Loucy (cell line): ENCODE measurements at regions not wholly inside any gene's neighbourhood (a gene's known extent, or its start where the extent isn't known, plus 50 kb on each side); places are given as distances from the start of the nearest gene placed in this dataset.

ENCODE experiments used
- EZH2phosphoT487 ChIP-seq: fragments of 200-600 bp; IDR thresholded peaks from 2 replicates; pipeline ENCODE4 v1.6.1; 2018; ENCODE audit warnings: antibody characterized with exemption, mild to moderate bottlenecking, moderate library complexity, borderline replicate concordance
- TF ChIP-seq, protein P1 (sequence below): fragments of 200-600 bp; sonication (generic); conservative IDR thresholded peaks from 2 replicates; pipeline ENCODE4 v1.5.1; 2014; ENCODE audit warnings: mild to moderate bottlenecking, antibody characterized with exemption, low read length

DNA sequence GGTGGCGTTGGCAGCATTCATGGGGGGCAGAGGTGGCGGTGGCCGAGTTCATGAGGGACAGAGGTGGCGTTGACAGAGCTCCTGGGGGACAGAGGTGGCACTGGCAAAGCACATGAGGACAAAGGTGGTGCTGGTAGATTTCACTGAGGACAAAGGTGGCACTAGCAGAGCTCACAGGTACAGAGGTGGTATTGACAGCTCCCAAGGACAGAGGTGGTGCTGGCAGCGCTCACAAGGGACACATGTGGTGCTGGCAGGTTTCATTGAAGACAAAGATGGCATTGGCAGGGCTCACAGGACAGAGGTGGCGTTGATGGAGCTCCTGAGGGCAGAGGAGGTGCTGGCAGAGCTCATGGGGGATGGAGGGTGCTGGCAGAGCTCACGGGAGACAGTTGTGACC, 425.4 kb downstream of the CTTN start:
- no peak for TF ChIP-seq EZH2phosphoT487
- TF ChIP-seq, protein P1, sequence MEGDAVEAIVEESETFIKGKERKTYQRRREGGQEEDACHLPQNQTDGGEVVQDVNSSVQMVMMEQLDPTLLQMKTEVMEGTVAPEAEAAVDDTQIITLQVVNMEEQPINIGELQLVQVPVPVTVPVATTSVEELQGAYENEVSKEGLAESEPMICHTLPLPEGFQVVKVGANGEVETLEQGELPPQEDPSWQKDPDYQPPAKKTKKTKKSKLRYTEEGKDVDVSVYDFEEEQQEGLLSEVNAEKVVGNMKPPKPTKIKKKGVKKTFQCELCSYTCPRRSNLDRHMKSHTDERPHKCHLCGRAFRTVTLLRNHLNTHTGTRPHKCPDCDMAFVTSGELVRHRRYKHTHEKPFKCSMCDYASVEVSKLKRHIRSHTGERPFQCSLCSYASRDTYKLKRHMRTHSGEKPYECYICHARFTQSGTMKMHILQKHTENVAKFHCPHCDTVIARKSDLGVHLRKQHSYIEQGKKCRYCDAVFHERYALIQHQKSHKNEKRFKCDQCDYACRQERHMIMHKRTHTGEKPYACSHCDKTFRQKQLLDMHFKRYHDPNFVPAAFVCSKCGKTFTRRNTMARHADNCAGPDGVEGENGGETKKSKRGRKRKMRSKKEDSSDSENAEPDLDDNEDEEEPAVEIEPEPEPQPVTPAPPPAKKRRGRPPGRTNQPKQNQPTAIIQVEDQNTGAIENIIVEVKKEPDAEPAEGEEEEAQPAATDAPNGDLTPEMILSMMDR: no peak
